OCI-LY7 (cell line): ENCODE measurements at regions not wholly inside any gene's neighbourhood (a gene's known extent, or its start where the extent isn't known, plus 50 kb on each side); places are given as distances from the start of the nearest gene placed in this dataset.

Experiments used
- EZH2phosphoT487 ChIP-seq: fragments of 200-600 bp; sonication (generic); IDR thresholded peaks from 2 replicates; pipeline ENCODE4 v1.6.1; 2018; ENCODE audit warnings: low read depth, borderline replicate concordance, mild to moderate bottlenecking, mixed run types, antibody characterized with exemption, low read length, moderate library complexity, mixed read lengths
- TF ChIP-seq, protein P1 (sequence below): fragments of 200-600 bp; sonication (generic); conservative IDR thresholded peaks from 2 replicates; pipeline ENCODE4 v1.5.1; 2014; ENCODE audit warnings: mild to moderate bottlenecking, antibody characterized with exemption, low read length, moderate library complexity, mixed read lengths

DNA sequence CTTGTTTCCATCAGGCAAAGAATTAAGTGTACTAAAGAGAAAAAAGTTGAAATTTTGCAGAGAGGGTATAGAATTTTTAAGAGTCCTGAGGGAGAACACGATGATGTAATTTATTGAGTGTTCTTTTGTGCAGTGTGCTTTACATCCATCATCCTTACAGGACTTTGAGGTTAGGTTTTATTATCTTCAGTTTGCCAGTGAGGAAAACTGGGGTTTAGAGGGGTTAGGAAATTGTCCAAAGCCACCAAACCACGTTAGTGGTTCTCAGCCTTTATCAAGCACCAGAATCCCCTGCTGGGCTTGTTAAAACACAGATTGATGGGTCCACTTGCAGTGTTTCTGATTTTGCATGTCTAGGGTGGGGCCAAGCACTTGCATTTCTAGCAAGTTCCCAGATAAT is 277.5 kb downstream of the KCNS3 start:
- TF ChIP-seq, protein P1, sequence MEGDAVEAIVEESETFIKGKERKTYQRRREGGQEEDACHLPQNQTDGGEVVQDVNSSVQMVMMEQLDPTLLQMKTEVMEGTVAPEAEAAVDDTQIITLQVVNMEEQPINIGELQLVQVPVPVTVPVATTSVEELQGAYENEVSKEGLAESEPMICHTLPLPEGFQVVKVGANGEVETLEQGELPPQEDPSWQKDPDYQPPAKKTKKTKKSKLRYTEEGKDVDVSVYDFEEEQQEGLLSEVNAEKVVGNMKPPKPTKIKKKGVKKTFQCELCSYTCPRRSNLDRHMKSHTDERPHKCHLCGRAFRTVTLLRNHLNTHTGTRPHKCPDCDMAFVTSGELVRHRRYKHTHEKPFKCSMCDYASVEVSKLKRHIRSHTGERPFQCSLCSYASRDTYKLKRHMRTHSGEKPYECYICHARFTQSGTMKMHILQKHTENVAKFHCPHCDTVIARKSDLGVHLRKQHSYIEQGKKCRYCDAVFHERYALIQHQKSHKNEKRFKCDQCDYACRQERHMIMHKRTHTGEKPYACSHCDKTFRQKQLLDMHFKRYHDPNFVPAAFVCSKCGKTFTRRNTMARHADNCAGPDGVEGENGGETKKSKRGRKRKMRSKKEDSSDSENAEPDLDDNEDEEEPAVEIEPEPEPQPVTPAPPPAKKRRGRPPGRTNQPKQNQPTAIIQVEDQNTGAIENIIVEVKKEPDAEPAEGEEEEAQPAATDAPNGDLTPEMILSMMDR = no peak
- no peak for TF ChIP-seq EZH2phosphoT487
